ENCODE measurements at regions not wholly inside any gene's neighbourhood (a gene's known extent, or its start where the extent isn't known, plus 50 kb on each side); places are given as distances from the start of the nearest gene placed in this dataset.

DNA sequence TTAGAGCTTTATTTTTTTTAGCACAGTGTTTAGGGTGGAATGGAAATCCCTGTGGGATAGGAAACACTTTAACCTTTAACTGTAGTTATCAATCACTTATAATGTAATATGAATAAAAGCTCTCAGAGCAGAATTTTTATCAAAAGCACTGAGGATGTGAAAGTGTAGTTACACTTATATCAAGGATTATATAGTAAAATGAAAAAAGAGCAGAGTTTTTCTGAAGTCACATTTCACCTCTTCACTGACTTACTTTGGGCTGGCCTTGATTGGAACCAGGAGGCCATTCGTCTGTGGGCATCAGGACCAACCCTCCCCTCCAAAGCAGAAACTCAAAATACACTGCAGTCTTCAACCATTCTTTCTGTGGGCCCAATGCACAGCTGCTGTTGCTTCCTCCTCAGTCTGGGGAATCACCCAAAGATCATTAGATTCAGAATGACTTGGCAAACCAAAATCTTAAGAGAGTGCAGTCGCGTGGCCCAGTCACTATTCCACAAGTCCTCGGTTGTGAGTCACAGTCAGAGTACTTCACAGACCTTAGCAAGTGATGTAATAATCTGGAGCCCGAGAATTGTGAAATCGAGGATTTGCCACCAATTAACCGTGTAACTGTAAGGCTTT is 132.6 kb upstream of the COL8A1 start:
- DNase-seq, result peak; percentile 2
- in situ Hi-C loops (cut with MboI; ENCODE audit: low pct_unique_long_range_greater_than_20kb, low sequenced_read_pairs), result no loop called here

DNA sequence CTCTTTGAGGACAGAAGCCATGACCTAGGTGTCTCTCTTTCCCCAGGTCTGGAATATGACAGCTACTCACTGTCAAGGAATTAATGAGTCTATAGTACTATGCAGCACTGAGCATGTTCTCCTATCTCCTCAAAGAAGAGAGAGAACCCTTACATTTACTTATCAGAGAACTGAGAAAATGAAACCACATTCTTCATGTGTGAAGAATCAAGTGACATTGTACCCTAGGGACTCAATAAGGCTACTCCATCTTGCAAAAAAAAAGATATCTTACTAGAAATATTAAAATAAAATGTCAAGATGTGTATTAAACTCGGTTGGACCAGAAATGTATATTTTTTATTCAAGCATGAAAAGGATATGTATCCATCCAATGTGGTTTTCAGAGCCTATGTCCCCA is 133.2 kb upstream of the COL8A1 start:
- in situ Hi-C loops (cut with MboI; ENCODE audit: low pct_unique_long_range_greater_than_20kb, low sequenced_read_pairs), result no loop called here

DNA sequence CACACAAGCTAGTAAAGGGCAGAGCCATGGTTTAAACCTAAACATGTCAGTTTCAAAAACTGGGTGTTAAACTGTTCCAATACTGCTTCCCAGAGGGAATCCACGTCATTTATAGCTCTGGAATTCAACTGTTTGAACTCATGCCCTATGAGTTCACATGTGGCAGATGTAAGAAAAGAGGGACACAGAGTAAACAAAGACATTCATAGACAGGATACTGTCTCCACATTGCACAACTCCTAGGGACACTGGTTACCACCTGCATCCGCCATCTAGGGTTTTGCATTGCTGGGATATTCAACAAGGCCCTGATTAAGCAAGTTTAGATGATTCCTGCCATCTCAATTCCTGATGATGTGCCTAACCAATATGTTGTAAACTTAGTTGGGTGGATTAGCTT is 134.1 kb upstream of the COL8A1 start:
- in situ Hi-C loops (cut with MboI; ENCODE audit: low pct_unique_long_range_greater_than_20kb, low sequenced_read_pairs), result no loop called here
- DNase-seq, result no peak

More for the DNA sequence above, 133.2 kb upstream of the COL8A1 start:
- DNase-seq, result no peak

DNA sequence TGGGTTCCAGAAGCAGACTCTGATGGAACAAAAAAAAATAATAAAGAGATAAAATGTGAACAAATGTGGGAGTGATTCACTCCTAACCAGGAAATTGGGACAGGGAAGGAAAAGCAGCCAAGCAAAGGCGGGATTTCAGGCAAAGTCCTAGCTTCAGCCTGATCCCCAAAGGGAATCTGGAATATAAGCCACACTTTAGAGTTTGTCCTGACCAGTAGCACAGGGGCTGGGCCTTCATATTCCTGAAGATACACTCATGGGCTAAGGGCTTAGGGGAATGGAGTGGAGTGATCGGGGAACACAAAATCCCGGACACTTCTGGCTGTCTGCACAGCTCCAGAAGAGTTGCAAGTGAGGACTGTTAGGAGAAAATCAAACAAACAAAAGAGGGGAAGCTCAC is 135.0 kb upstream of the COL8A1 start:
- DNase-seq, result no peak
- in situ Hi-C loops (cut with MboI; ENCODE audit: low pct_unique_long_range_greater_than_20kb, low sequenced_read_pairs), result no loop called here

DNA sequence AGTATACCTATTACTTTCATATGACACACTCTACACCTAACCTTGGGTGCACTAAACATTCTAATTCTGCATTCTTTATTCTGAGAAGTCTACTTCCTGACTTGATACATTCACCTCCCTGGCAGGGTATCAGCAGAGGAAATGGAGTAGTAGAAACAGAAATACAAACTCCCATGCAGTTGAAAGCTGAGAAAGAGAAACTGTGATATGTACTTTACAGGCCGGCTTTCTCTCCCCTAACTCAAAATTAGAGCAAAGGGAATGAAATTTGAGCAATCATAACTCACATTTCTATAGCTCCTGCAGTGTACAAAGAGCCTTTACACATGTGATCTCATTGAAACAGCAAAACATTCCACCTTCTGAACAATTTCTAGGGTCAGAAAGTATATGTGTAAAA is 135.5 kb upstream of the COL8A1 start:
- no peak for DNase-seq
- in situ Hi-C loops (cut with MboI; ENCODE audit: low pct_unique_long_range_greater_than_20kb, low sequenced_read_pairs), result no loop called here

DNA sequence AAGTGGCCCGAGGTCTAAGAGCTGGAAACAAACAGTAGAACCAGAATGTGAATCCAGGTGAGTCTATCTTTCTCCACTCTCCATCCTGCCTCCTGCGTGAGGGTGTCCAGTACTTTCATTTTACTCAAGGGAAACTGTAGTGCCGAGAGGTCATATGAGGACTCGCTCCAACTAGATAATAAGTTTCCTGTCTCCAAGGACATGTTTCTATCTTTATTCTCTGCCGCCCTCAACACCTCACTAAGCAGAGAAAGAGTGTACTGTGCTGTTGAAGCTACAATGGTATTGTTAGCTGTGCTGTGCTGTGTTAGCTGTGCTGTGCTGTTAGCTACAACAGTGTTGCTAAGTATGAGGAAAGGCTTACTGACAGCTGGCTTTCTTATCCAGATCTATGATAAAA is 137.9 kb upstream of the COL8A1 start:
- DNase-seq, result no peak
- in situ Hi-C loops (cut with MboI; ENCODE audit: low pct_unique_long_range_greater_than_20kb, low sequenced_read_pairs), result no loop called here

DNA sequence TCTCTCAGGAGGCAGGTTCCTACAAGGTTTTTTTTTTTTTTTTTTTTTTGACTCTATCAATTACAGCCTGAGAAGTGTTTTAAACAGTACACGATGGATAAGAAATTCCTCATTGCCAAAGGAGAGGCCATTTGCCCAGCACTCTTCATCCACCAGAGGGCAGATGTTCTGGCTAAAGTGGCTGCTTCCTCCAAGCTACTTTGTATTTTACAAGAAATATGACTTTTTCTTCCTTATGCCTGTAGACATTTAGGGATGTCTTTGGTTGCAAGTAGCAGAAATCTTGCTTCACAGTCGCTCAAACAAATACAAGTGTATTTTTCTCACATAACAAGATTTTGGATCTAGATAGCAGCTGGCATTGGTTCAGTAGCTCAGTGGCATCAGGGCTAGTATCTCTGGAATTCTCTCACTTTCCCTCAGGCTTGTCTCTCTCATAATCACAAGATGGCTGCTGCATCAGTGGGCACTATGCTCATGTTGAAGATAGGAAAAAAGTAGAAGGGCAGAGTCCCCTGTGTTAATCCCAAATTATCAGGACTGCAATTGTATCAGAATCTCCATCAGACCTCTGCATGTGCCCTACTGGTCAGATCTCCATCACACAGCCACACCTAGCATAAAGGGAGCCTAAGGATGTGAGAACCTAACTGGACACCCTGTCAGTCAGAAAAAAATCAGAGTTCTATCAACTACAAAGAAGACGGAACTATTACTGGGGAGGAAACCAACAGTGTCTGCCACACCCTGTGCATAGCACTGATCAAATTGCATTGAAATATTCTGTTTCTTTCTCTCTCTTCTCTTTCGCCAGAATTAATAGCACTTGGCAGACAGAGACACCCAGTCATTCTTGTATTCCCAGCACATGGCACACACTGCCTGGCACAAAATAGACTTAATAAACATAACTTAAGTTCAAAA is 138.9 kb upstream of the COL8A1 start:
- DNase-seq, result peak; percentile 31
- in situ Hi-C loops (cut with MboI; ENCODE audit: low pct_unique_long_range_greater_than_20kb, low sequenced_read_pairs), result no loop called here

DNA sequence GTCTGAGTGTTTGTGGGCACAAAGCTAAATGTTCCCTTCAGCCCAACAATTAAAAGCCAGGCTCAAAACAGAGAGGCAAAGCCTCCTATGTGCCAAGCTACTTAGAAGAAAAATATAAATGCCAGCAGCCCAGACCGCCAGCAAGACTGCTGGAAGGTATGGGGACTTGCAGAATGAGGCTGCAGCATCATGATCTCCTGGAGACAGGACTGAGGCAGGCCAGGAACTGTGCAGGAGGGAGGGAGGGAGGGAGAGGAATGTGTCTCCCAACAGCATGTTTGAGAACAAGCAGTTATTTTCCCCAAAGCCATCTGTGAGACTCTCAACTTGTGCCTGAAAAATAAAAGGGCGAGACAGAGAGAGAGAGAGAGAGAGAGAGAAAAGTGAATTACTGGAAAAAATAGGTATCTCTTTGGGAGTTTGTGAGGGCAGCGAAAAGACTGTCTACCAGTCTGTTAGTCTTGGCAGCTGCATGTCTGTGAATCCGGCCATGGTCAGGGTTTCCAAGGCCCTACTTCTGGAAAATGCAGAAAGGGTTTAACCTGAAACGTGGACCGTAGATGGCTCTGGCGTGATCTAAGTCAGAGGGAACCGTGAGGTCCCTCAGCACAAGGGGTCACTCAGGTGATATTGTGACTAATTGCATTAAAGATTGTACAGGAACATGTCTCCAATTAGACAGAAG is 139.7 kb upstream of the COL8A1 start:
- in situ Hi-C loops (cut with MboI; ENCODE audit: low pct_unique_long_range_greater_than_20kb, low sequenced_read_pairs), result no loop called here

DNA sequence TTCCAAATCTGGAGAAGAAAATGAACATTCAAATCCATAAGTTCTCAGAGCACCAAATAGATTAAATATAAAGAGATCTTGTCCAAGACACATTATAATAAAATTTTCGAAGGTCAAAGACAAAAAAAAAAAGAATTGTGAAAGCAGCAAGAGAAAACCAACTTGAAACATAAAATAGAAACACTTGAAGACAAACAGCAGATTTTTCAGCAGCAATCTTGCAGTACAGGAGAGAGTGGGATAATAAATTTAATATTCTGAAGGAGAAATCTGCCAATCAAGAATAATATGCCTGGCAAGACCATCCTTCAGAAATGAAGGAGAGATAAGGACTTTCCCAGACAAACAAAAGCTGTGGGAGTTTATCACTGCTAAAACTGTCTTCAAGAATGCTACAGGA is 150.5 kb upstream of the COL8A1 start:
- no peak for DNase-seq
- in situ Hi-C loops (cut with MboI; ENCODE audit: low pct_unique_long_range_greater_than_20kb, low sequenced_read_pairs), result no loop called here

More for the DNA sequence above, 139.7 kb upstream of the COL8A1 start:
- no peak for DNase-seq

DNA sequence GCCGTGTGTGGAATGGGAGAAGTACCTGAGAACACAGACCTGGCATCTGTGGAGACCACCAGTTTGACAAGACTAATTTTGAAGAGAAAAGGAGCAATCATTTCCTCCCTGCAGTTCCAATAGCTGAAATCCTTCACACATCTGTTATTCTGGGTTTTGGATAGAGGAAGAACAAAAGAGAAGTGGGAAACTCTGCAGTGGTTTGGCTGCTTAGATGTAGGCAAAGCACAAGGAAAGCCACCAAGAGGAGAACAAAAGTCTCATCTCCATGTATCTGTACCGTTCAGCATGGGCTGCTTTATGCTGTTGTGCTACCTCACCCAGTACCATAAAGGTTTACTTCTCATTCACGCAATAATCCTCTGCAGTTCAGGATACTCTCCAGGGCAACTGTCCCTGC is 153.1 kb upstream of the COL8A1 start:
- peak; percentile 14 for DNase-seq

DNA sequence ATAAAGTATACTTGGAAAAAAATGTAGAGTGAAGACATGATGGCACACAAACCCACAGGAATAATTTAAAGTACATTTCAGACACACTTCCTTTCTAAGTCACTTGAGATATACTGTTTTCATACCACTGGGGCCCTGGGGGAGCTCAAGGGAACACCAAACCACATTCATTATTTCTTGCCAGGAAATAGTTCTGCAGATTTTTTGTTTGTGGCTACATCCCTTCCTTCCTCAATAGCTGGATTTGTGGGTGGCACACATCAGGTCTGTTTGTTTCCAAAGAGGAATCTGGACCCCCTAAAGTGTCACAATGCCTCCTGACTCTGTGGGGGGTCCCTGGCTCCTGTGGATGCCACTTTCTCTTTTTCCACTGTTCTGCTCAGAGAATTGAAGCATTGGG is 153.5 kb upstream of the COL8A1 start:
- peak; percentile 18 for DNase-seq
- in situ Hi-C loops (cut with MboI; ENCODE audit: low pct_unique_long_range_greater_than_20kb, low sequenced_read_pairs), result no loop called here

More for the DNA sequence above, 153.1 kb upstream of the COL8A1 start:
- in situ Hi-C loops (cut with MboI; ENCODE audit: low pct_unique_long_range_greater_than_20kb, low sequenced_read_pairs), result no loop called here

DNA sequence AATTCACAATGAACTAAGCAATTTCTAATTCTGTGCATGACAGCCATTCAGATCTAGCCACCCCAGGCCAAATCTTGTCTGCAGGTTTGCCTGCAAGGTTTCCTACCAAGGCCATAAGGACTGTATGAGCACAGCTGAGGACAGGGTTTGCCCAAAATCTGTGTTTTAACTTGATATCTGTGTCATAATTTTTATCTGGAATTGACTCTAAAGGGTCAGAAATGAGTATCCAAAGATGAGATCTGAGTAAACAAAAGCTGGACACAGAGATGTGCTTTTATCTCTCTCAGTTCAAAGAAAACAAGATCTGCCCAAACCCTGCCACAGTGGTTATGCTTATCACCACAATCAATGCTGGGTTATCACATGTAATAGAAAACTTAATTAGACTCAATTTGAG is 154.6 kb upstream of the COL8A1 start:
- in situ Hi-C loops (cut with MboI; ENCODE audit: low pct_unique_long_range_greater_than_20kb, low sequenced_read_pairs), result no loop called here
- no peak for DNase-seq

DNA sequence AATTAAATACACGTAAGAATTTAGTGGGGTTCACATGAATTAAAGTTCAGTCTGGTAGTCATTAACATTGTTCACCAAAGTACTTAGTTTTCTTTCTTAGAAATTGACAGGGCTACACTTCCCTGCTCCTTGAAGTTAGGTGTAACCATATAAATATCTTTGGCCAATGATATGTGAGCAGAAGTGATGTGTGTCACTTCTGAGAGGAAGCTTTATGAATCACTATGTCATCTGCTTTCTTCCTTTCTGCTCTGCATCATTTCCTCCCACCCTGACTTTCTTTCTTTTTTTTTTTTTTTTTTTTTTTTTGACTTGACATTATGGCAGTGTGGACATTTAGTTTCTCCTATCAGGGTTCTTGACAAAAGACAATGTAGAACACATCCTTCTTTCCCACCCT is 156.2 kb upstream of the COL8A1 start:
- no peak for DNase-seq
- in situ Hi-C loops (cut with MboI; ENCODE audit: low pct_unique_long_range_greater_than_20kb, low sequenced_read_pairs), result no loop called here

DNA sequence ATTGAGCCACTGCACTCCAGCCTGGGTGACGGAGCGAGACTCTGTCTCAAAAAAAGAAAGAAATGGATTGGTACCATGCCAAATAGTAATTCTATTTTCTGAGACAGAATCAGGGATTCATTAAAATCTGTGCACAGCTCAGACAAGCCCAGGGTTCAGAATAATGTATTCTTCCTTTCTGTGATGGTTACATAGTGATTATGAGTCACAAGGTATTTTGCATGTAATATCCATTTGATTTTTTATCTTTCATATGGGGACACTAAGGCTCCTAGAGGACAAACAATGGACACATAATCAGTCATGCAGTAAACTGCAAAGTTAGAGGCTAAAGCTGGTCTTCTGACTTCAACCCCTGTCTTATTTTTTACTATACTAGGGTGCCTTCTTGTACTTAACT is 156.8 kb upstream of the COL8A1 start:
- in situ Hi-C loops (cut with MboI; ENCODE audit: low pct_unique_long_range_greater_than_20kb, low sequenced_read_pairs), result no loop called here
- no peak for DNase-seq

DNA sequence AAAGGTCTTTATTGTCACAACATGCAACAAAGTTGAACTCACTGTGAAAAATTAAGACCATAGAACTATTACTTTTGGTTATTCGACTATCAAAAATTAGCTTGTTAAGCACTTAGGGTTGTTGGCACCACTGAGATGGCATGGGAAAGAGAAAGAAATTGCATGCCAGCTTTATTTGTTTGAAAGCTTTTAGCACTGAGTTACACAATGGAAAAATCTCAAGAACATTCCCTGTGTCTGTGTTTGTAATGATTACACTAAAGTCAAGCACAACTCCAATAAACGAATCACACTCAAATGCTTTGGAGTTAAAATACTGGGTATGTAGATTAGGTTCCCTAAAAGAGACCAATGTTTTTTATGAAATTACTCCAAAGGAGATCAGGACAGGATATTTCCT is 158.6 kb upstream of the COL8A1 start:
- in situ Hi-C loops (cut with MboI; ENCODE audit: low pct_unique_long_range_greater_than_20kb, low sequenced_read_pairs), result no loop called here

DNA sequence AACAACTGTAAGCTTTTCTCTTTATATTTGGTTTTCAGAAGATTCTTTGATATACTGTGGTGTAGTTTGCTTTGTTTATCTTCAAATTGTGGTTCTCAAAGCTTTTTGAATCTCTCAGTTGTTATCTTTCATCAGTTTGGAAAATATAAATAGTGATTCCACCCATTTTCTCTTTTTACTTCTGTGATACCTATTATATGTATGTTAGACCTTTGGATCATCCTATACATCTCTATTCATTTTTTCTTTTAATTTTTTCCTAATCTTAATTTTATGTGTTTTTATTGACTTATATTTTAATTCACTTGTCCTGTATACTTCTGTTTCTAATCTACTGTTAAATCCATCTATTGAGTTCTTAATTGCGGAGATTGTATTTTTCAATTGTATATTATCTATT is 160.7 kb upstream of the COL8A1 start:
- no peak for DNase-seq
- in situ Hi-C loops (cut with MboI; ENCODE audit: low pct_unique_long_range_greater_than_20kb, low sequenced_read_pairs), result no loop called here

More for the DNA sequence above, 158.6 kb upstream of the COL8A1 start:
- DNase-seq, result no peak

DNA sequence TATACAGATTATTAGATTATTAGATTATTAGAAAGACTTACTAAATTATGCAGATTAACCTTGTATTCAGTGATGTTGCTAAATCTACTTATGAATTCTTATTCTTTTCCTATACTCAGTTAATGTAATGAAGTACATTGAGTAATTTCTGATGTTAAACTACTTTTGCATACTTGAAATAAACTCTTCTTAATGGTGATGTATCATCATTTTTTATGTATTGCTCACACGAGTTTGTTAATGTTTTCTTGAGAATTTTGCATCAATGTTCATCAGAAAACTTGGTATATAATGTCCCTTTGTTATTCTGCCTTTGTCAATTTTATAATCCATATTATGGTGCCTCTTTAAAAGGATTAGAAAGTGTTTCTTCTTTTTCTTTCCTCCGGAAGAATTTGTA is 163.2 kb upstream of the COL8A1 start:
- no peak for DNase-seq
- in situ Hi-C loops (cut with MboI; ENCODE audit: low pct_unique_long_range_greater_than_20kb, low sequenced_read_pairs), result no loop called here

DNA sequence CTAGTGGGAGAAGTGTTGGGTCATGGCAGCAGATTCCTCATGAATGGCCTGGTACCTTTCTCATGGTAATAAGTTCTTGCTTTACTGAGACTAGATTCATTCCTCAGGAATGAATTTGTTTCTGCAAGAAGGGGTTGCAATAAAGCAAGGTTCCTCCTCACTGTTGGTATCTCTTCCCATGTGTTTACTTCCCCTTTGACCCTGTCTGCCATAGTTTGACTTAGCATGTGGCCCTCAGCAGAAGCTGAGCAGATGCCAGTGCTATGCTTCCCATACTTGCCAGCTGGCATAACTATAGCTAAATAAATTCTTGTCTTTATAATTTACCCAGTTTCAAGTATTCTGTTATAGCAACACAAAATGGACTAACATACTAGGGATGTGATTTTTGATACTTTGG is 163.6 kb upstream of the COL8A1 start:
- DNase-seq, result no peak
- in situ Hi-C loops (cut with MboI; ENCODE audit: low pct_unique_long_range_greater_than_20kb, low sequenced_read_pairs), result no loop called here

DNA sequence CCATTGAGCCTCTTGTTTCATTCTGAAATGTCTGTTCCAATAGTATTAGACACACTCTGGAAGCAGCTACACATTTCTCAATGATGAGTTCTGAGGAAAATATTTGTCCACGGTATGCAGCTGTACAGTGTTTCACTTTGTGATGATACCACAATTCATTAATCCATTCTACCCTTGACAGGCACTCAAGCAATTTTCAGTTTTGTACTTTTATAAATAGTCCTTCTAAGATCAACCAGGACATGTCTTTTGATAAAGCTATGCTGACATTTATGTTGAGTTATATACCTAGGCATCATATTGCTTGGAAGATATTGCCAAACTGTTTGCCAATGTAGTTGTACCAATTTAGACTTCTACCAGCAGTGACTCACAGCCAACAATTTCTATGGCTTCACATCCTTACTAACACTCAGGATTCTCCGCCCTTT is 165.1 kb upstream of the COL8A1 start:
- in situ Hi-C loops (cut with MboI; ENCODE audit: low pct_unique_long_range_greater_than_20kb, low sequenced_read_pairs), result no loop called here
- no peak for DNase-seq

DNA sequence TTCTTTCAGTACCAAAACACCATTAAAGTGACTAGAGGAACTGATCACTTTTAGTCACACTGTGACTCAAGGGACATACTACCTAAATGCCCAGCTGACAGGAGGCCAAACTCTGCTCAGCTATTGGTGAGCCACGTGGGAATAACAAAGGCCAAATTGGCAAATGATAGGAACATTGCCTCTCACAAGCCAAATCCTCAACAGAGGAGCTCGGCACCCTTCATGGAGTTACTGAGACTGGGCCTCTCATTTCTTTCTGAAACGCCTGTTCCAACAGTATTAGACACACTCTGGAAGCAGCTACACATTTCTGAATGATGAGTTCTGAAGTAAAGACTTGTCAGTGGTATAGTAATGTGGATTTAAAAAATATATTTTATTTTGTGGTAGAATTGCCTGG is 166.0 kb upstream of the COL8A1 start:
- in situ Hi-C loops (cut with MboI; ENCODE audit: low pct_unique_long_range_greater_than_20kb, low sequenced_read_pairs), result no loop called here
- DNase-seq, result no peak

Data from KBM-7 (cell line).